GM19239 (cell line): ENCODE measurements at regions not wholly inside any gene's neighbourhood (a gene's known extent, or its start where the extent isn't known, plus 50 kb on each side); places are given as distances from the start of the nearest gene placed in this dataset.
"Not testable (repeated sequence)": the region's sequence is repeated elsewhere in the genome, so short reads cannot be mapped to it uniquely, and the experiment has no call there.

Source experiments
- DNase-seq: peaks from one replicate; pipeline ENCODE4 v3.0.0; 2011; ENCODE audit warnings: low spot score; ENCODE audit not compliant: insufficient read length
- FAIRE-seq: peaks from 2 replicates; lab custom pipeline; 2011; peaks lifted over from hg19 to GRCh38; lab: Jason Lieb, UNC

DNA sequence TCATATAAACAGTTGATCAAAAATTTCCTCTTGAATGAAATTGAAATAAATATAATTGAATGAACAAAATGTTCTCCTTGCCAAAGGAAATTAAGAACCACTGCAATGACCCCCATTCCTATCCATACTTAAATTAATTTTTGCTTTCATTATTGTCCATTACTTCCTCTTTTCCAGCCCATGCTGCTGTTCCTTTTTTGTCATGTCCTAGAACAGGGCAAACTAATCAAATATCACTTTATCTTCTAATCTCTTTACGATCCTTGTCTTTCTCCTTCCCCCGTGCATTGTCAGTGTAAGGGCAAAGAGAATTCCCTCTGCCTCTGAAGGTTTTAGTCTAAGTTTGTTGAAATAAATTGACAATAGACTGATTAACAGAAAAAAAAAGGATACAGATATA, 203.0 kb downstream of the CENPC start:
- no peak for FAIRE-seq

GRCh38 chr4:67333664-67334063, 211.6 kb downstream of the CENPC start:
- no peak for DNase-seq
- no peak for FAIRE-seq

More for the DNA sequence above, 203.0 kb downstream of the CENPC start:
- DNase-seq = no peak

DNA sequence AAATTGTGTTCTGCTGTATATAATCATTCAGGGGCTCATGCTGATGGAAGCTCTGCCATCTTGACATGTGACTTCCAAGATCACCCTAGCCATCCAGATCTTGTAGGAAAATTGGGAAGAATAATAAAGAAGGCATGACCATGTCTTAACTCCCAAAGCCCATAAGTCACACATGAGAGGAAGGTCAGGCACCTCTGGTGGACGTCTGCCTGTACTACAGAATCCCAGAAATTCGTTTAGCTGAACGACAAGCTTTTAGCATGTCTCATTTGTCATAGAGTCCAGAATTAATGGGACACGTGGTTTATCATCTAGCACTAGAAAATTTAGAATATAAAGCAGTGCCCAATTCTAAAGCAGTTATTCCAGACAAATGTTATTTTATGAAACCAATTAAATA, 212.7 kb downstream of the CENPC start:
- FAIRE-seq (no peak), DNase-seq (no peak)

GRCh38 chr4:67328393-67328792, 216.9 kb downstream of the CENPC start:
- DNase-seq (no peak), FAIRE-seq (no peak)

DNA sequence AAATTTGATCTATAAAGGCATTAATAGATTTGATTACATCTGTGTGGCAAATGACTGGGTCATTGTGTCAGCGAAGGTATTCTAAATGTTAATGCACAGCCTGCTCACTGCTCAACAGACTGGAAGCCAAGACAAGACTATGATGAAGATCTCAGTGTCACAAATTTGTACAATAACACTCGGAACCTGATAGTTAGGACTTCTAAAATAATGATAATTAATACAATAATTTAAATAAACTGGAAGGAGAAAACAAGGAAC, 217.4 kb downstream of the CENPC start:
- DNase-seq (no peak), FAIRE-seq (no peak)

GRCh38 chr4:67327245-67328017, 217.9 kb downstream of the CENPC start:
- FAIRE-seq (peak; percentile 86), DNase-seq (peak; percentile 57)

GRCh38 chr4:67325791-67326190, 219.5 kb downstream of the CENPC start:
- DNase-seq (no peak), FAIRE-seq (no peak)

DNA sequence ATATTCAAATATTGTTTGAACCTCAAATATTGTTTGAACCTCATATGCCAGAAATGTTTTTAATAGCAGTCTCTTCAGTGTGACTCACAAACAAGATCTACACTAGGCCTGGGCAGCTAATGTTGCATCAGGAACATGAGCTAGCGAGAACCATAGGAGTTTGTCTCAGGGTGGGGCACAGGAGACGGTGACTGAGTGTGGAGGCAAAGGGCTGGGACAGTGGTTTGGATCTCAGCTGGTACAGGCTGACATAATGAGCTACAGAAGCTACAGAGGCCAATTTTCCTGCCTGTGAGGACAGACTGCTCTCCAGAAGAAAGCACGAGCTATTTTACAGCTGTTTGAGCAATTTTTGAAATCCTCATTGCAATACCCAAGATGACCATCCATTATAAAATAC, 224.7 kb downstream of the CENPC start:
- DNase-seq (no peak), FAIRE-seq (no peak)

GRCh38 chr4:67319607-67320006, 225.7 kb downstream of the CENPC start:
- not testable (repeated sequence) for FAIRE-seq, DNase-seq

DNA sequence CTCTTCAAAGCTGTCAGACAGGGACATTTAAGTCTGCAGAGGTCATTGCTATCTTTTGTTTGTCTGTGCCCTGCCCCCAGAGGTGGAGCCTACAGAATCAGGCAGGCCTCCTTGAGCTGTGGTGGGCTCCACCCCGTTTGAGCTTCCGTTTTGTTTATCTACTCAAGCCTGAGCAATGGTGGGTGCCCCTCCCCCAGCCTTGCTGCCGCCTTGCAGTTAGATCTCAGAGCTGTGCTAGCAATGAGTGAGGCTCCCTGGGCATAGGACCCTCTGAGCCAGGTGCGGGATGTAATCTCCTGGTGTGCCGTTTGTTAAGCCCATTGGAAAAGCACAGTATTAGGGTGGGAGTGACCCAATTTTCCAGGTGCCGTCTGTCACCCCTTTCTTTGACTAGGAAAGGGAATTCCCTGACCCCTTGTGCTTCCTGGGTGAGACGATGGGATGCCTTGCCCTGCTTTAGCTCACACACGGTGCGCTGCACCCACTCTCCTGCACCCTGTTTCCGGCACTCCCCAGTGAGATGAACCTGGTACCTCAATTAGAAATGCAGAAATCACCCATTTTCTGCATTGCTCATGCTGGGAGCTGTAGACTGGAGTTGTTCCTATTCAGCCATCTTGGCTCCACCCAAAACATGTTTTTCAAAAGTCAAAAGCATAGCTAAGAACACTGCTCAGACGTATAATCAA, 244.7 kb downstream of the CENPC start:
- FAIRE-seq, DNase-seq: not testable (repeated sequence)

GRCh38 chr4:67292636-67293035, 252.7 kb downstream of the CENPC start:
- no peak for FAIRE-seq
- DNase-seq = no peak

DNA sequence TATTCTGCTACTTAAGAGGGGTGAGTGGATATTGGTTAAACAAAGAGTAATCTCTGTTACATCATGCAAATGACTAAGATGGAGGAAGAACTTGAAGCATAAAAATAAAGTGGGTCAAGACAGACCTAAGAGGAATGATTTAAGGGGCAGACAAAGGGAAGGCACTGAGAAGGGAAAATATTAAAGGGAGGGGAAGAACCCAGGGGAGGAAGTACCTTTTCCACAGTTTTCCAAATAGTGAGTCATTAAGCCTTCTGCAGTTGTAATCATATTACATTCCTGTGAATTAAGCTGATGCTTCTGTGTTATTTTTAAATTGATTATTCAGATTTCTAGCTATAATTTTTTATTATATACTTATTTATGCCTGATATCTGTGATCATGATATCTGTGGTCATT, 253.3 kb downstream of the CENPC start:
- no peak for FAIRE-seq
- DNase-seq = no peak

GRCh38 chr4:67291644-67292043, 253.7 kb downstream of the CENPC start:
- FAIRE-seq (no peak), DNase-seq (no peak)

DNA sequence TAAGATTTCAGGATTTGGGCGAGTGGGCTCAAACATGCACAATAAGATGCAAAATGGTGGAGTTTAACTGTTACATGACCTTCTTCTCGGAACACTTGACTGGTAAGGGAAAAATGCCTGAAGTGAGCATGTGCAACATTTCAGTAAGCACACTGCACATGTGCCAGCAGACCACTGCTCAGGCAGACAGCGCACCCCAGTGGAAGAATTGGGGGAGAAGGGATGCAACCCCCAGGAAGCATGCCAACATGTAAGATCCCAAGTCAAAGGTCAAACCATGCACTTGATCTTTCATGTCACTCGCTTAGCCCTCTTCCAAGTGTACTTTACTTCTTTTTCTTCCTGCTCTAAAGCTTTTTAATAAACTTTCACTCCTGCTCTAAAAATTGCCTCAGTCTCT, 256.3 kb downstream of the CENPC start:
- DNase-seq = no peak
- FAIRE-seq = no peak

- DNase-seq (no peak), FAIRE-seq (no peak)
Observed at GRCh38 chr4:67286724-67287123, 258.6 kb downstream of the CENPC start.

GRCh38 chr4:67282749-67283148, 262.6 kb downstream of the CENPC start:
- DNase-seq = no peak
- no peak for FAIRE-seq

GRCh38 chr4:67275179-67275750, 270.0 kb downstream of the CENPC start:
- FAIRE-seq (no peak), DNase-seq (no peak)

- FAIRE-seq, DNase-seq: not testable (repeated sequence)
Observed at GRCh38 chr4:67274671-67275070, 270.6 kb downstream of the CENPC start.

DNA sequence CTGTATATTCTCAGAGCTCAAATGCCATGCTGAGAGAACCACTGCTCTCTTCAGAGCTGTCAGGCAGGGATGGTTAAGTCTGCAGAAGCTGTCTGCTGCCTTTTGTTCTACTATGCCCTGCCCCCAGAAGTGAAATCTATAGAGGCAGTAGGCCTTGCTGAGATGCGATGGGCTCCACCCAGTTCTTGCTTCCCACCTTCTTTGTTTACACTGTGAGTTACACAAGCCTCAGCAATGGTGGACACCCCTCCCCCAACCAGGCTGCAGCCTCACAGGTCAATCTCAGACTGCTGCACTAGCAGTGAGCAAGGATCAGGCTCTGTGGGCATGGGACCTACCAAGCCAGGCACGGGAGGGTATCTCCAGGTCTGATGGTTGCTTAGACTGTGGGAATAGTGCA, 271.6 kb downstream of the CENPC start:
- FAIRE-seq (no peak), DNase-seq (no peak)

GRCh38 chr4:67261971-67262370, 283.3 kb downstream of the CENPC start:
- no peak for FAIRE-seq

DNA sequence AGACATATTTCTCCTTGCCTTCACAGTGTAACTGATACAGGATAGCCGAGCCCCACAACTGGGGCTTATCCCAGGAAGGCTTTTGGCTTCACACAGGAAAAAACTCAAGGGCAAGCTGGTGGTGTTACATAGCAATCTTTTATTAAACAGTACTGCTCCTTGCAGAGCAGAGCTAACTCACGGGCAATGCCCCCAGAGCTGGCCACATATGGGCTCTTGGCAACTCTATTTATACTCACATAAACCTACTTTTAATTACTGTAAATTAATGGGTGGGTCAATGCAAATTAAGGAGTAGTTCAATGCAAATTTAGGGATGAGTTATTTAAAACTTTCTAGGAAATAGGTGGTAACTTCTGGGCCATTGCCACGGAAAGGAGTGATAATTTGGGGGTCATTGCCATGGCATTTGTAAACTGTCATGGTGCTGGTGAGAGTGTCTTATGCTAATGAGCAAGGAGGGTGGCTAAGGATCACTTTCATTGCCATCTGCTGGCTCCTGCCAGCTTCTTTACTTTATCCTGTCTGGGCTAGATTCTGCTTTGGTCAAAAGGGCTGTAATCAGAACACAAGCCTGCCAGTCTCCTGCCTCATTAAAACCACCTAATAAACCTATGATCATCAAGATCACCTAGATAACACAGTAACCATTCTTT, 288.8 kb downstream of the CENPC start:
- FAIRE-seq = no peak

More at GRCh38 chr4:67261971-67262370, 283.3 kb downstream of the CENPC start:
- DNase-seq = no peak

More for the DNA sequence above, 288.8 kb downstream of the CENPC start:
- DNase-seq = no peak
